Activated naive CD4-positive, alpha-beta T cell treated with anti-CD3 and anti-CD28 coated beads for 36 hours (primary cell): ENCODE measurements at regions not wholly inside any gene's neighbourhood (a gene's known extent, or its start where the extent isn't known, plus 50 kb on each side); places are given as distances from the start of the nearest gene placed in this dataset.
"Not testable (repeated sequence)": the region's sequence is repeated elsewhere in the genome, so short reads cannot be mapped to it uniquely, and the experiment has no call there.

Experiments used
- CTCF ChIA-PET: fragments of 350-600 bp; sonication (Branson Sonifier 250); formaldehyde crosslinking; loops from one replicate; lab custom pipeline; 2021; ENCODE audit warnings: antibody characterized with exemption; lab: Charles Lee
- DNase-seq: peaks from one replicate; pipeline ENCODE4 v3.0.0-alpha.2; 2020
- H3K27ac Mint-ChIP-seq: one replicate; pipeline ENCODE4 v1.8.0; 2021; ENCODE audit warnings: mild to moderate bottlenecking, mixed read lengths
- H3K27me3 Mint-ChIP-seq: one replicate; pipeline ENCODE4 v1.8.0; 2021; ENCODE audit warnings: low read depth, mixed read lengths
- H3K36me3 Mint-ChIP-seq: one replicate; pipeline ENCODE4 v1.8.0; 2021; ENCODE audit warnings: low read depth, mixed read lengths
- H3K4me1 Mint-ChIP-seq: one replicate; pipeline ENCODE4 v1.8.0; 2021; ENCODE audit warnings: low read depth, mixed read lengths
- H3K4me3 Mint-ChIP-seq: one replicate; pipeline ENCODE4 v1.8.0; 2021; ENCODE audit warnings: mild to moderate bottlenecking, moderate library complexity, mixed read lengths
- H3K9me3 Mint-ChIP-seq: one replicate; pipeline ENCODE4 v1.8.0; 2021; ENCODE audit warnings: mixed read lengths
- intact Hi-C: fragments of 100-400 bp; cut with micrococcal nuclease; formaldehyde crosslinking; loops from one replicate; pipeline ENCODE4 v1.15.1; 2023

- Mint-ChIP-seq H3K27ac (no peak overlapping the region), H3K27me3 (no peaks in the 10 kb centered on the region), H3K36me3 (peaks cover 1% of the 10 kb centered on the region), H3K4me1 (peaks cover 61% of the 10 kb centered on the region), H3K9me3 (no peaks in the 10 kb centered on the region), H3K4me3 (no peak overlapping the region)
- intact Hi-C loops: no loop called here
- CTCF ChIA-PET: interaction anchor here (0.6 kb wide), 1 partner anchor 260 kb away, joined by 4 read pairs; no protein-coding TSS in a partner anchor
- DNase-seq: no peak
Measured at GRCh38 chr2:12490641-12491040, 226.1 kb upstream of the TRIB2 start.

DNA sequence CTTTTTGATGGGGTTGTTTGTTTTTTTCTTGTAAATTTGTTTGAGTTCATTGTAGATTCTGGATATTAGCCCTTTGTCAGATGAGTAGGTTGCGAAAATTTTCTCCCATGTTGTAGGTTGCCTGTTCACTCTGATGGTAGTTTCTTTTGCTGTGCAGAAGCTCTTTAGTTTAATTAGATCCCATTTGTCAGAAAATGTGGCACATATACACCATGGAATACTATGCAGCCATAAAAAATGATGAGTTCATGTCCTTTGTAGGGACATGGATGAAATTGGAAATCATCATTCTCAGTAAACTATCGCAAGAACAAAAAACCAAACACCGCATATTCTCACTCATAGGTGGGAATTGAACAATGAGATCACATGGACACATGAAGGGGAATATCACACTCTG, 224.4 kb upstream of the TRIB2 start:
- H3K4me3 Mint-ChIP-seq, H3K27ac Mint-ChIP-seq, DNase-seq, H3K36me3 Mint-ChIP-seq, H3K9me3 Mint-ChIP-seq, H3K27me3 Mint-ChIP-seq: not testable (repeated sequence)
- H3K4me1 Mint-ChIP-seq: peaks cover 62% of the 10 kb centered on the region
- CTCF ChIA-PET: interaction anchor here (1.4 kb wide), 1 partner anchor 10 kb away, joined by 5 read pairs; no protein-coding TSS in a partner anchor
- intact Hi-C loops: loop anchor here (2.0 kb wide), 3 partner anchors 36 to 62 kb away; no protein-coding TSS in a partner anchor

GRCh38 chr2:12493031-12493513, 223.7 kb upstream of the TRIB2 start:
- DNase-seq: peak; percentile 81
- no peaks in the 10 kb centered on the region for H3K27me3 Mint-ChIP-seq
- intact Hi-C loops: loop anchor here (1.0 to 2.0 kb wide), 4 partner anchors 8 to 62 kb away; no protein-coding TSS in a partner anchor
- H3K27ac Mint-ChIP-seq: peak overlapping the region; percentile 85
- peaks cover 1% of the 10 kb centered on the region for H3K36me3 Mint-ChIP-seq
- no peaks in the 10 kb centered on the region for H3K9me3 Mint-ChIP-seq
- CTCF ChIA-PET: interaction anchor here (1.4 kb wide), 1 partner anchor 11 kb away, joined by 5 read pairs; no protein-coding TSS in a partner anchor
- peak overlapping the region; percentile 34 for H3K4me3 Mint-ChIP-seq
- H3K4me1 Mint-ChIP-seq: peaks cover 61% of the 10 kb centered on the region

DNA sequence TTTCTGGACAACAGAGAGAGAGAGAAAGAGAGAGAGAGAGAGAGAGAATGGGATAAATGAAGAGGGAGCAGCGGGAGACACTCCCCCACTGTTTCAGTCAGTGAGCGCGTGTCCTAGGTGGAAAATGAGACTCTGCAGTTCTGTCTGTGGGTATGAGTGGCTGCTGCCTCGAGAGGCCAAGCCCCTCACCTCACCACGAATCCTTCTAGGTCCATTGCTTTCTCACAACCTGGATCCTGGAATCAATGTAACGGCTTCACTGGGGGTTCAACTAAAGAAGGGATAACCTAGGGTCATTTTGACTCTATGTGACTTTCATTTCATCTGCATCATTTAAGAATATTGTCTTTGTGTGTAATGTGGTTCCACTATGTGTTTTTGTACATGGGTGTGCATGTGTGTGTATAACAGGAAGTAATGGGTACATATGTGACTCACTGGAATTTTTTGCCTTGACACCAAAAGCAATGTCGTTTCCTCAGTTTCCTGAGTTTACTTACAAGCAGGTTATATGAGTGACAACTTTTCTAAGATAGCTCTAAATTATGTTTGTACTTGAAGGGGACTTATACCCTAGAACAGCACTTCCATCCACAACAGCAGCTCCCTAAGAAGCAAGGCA, 221.4 kb upstream of the TRIB2 start:
- peaks cover 1% of the 10 kb centered on the region for H3K36me3 Mint-ChIP-seq
- H3K4me3 Mint-ChIP-seq: peak overlapping the region; percentile 41
- DNase-seq: no peak
- H3K9me3 Mint-ChIP-seq: no peaks in the 10 kb centered on the region
- peak overlapping the region; percentile 85 for H3K27ac Mint-ChIP-seq
- no peaks in the 10 kb centered on the region for H3K27me3 Mint-ChIP-seq
- CTCF ChIA-PET: interaction anchor here (1.2 kb wide), 1 partner anchor 11 kb away, joined by 3 read pairs; no protein-coding TSS in a partner anchor
- intact Hi-C loops: no loop called here
- peaks cover 69% of the 10 kb centered on the region for H3K4me1 Mint-ChIP-seq

DNA sequence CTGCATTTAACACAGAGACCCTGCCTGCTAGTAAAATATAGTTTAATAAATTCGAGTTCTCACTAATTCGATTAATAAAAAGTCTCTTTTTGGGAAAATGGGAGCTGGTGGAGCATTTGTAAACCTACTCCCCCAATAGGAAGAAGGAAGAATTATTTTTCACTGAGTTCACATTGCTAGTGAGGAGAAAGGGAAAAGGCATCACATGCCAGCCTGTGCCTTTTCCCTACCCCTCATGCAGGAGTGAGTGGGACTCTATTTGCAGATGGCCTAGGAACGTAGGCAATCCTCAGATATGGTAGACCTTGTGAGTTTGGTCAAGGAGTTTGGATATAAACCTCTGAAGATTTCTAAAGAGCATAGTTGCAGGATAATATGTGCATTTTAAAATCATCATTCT, 218.4 kb upstream of the TRIB2 start:
- no peak for DNase-seq
- Mint-ChIP-seq H3K4me3 (no peak overlapping the region), H3K27me3 (no peaks in the 10 kb centered on the region), H3K27ac (no peak overlapping the region), H3K36me3 (no peaks in the 10 kb centered on the region), H3K9me3 (no peaks in the 10 kb centered on the region), H3K4me1 (peaks cover 86% of the 10 kb centered on the region)
- intact Hi-C loops: no loop called here
- CTCF ChIA-PET: no interaction called here

GRCh38 chr2:12498704-12499103, 218.0 kb upstream of the TRIB2 start:
- CTCF ChIA-PET: no interaction called here
- Mint-ChIP-seq H3K4me1 (peaks cover 86% of the 10 kb centered on the region), H3K4me3 (no peak overlapping the region), H3K9me3 (no peaks in the 10 kb centered on the region), H3K36me3 (no peaks in the 10 kb centered on the region), H3K27me3 (no peaks in the 10 kb centered on the region), H3K27ac (no peak overlapping the region)
- intact Hi-C loops: no loop called here
- no peak for DNase-seq

GRCh38 chr2:12500899-12501298, 215.8 kb upstream of the TRIB2 start:
- H3K9me3 Mint-ChIP-seq: no peaks in the 10 kb centered on the region
- DNase-seq: no peak
- intact Hi-C loops: loop anchor here (1.0 to 5.0 kb wide), 7 partner anchors 8 to 749 kb away; no protein-coding TSS in a partner anchor
- peaks cover 93% of the 10 kb centered on the region for H3K4me1 Mint-ChIP-seq
- no peak overlapping the region for H3K27ac Mint-ChIP-seq
- H3K4me3 Mint-ChIP-seq: no peak overlapping the region
- CTCF ChIA-PET: interaction anchor here (0.6 to 0.9 kb wide), 2 partner anchors 64 to 733 kb away, joined by 3 to 6 read pairs; no protein-coding TSS in a partner anchor
- H3K27me3 Mint-ChIP-seq: no peaks in the 10 kb centered on the region
- no peaks in the 10 kb centered on the region for H3K36me3 Mint-ChIP-seq

GRCh38 chr2:12501469-12502158, 215.1 kb upstream of the TRIB2 start:
- Mint-ChIP-seq H3K4me3 (no peak overlapping the region), H3K36me3 (no peaks in the 10 kb centered on the region), H3K4me1 (peaks cover 91% of the 10 kb centered on the region), H3K27me3 (no peaks in the 10 kb centered on the region), H3K9me3 (no peaks in the 10 kb centered on the region), H3K27ac (peak overlapping the region; percentile 47)
- DNase-seq: peak; percentile 88
- intact Hi-C loops: loop anchor here (1.0 to 5.0 kb wide), 8 partner anchors 8 to 749 kb away; no protein-coding TSS in a partner anchor
- CTCF ChIA-PET: interaction anchor here (0.6 to 1.4 kb wide), 3 partner anchors 60 to 734 kb away, joined by 3 to 6 read pairs (median 3); no protein-coding TSS in a partner anchor

DNA sequence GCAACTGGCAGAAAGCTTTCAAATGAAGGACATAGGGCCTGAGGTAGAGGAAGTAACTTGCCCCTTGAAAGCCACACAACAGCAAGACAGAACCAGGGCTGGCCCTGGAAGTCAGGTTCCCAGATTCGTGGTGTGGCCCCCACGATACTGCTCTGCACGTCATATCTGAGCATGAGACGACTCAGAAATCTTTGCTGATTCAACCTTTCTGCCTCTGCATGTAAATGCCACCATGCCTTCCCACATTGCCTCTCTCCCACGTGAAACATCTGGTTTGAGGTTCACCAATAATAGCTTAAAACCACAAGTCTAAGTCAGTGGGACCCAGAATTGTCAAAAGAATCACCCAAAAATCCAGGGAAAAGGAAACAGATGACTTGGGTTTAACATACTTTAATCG, 214.0 kb upstream of the TRIB2 start:
- Mint-ChIP-seq H3K36me3 (no peaks in the 10 kb centered on the region), H3K27me3 (no peaks in the 10 kb centered on the region), H3K27ac (peak overlapping the region; percentile 43), H3K4me1 (peaks cover 94% of the 10 kb centered on the region), H3K4me3 (no peak overlapping the region), H3K9me3 (no peaks in the 10 kb centered on the region)
- peak; percentile 53 for DNase-seq
- CTCF ChIA-PET: interaction anchor here (1.4 kb wide), 1 partner anchor 61 kb away, joined by 3 read pairs; no protein-coding TSS in a partner anchor
- intact Hi-C loops: loop anchor here (2.0 to 5.0 kb wide), 6 partner anchors 14 to 750 kb away; no protein-coding TSS in a partner anchor

DNA sequence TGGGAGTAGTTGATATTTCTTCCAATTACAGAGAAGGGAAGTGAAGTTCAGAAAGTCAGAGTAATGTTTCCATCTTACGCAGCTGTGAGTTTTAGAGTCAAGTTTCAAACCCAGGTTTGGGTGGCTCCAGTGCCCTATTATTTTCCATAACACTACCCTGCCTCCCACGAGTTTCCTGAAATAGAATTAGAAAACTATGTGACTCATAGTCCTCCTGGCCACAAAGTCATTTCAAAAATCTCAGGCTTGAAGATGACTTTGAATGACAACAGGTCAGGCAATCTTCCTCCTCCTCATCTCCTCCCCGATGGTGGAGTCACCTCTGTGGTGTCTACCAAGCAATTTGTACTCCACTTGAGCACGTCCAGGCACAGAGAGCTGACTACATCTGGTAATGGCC, 212.3 kb upstream of the TRIB2 start:
- intact Hi-C loops: loop anchor here (2.0 to 5.0 kb wide), 7 partner anchors 103 to 752 kb away; partner anchors contain the start of gene TRIB2
- CTCF ChIA-PET: interaction anchor here (0.7 to 1.6 kb wide), 2 partner anchors 22 to 265 kb away, joined by 3 to 4 read pairs; no protein-coding TSS in a partner anchor
- no peak overlapping the region for H3K4me3 Mint-ChIP-seq
- peak overlapping the region; percentile 69 for H3K27ac Mint-ChIP-seq
- DNase-seq: peak; percentile 67
- H3K27me3 Mint-ChIP-seq: no peaks in the 10 kb centered on the region
- peaks cover 88% of the 10 kb centered on the region for H3K4me1 Mint-ChIP-seq
- H3K9me3 Mint-ChIP-seq: peaks cover 2% of the 10 kb centered on the region
- H3K36me3 Mint-ChIP-seq: peaks cover 1% of the 10 kb centered on the region

DNA sequence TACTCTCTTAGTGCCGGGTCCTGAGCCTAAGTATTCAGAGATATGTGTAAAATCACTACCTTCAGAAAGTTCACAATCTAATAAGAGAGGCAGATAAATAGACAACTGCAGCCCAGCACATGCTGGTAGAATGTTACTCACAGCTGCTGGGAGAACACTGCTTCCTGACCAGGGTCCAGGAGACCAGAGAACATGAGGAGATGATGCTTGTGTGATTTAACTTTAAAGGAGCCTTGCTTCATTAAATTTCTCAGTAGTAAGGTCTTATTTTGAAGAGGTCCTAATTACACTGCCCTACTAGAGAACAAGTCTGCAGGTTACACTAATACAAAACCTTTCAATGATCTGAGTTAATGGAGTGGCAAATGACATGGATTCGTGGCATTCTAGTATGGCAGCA, 209.9 kb upstream of the TRIB2 start:
- no peak overlapping the region for H3K4me3 Mint-ChIP-seq
- H3K9me3 Mint-ChIP-seq: peaks cover 4% of the 10 kb centered on the region
- H3K27me3 Mint-ChIP-seq: no peaks in the 10 kb centered on the region
- H3K4me1 Mint-ChIP-seq: peaks cover 71% of the 10 kb centered on the region
- intact Hi-C loops: loop anchor here (1.0 to 2.0 kb wide), 3 partner anchors 7 to 676 kb away; no protein-coding TSS in a partner anchor
- CTCF ChIA-PET: interaction anchor here (1.1 kb wide), 1 partner anchor 11 kb away, joined by 3 read pairs; no protein-coding TSS in a partner anchor
- DNase-seq: no peak
- H3K36me3 Mint-ChIP-seq: peaks cover 4% of the 10 kb centered on the region
- H3K27ac Mint-ChIP-seq: no peak overlapping the region

DNA sequence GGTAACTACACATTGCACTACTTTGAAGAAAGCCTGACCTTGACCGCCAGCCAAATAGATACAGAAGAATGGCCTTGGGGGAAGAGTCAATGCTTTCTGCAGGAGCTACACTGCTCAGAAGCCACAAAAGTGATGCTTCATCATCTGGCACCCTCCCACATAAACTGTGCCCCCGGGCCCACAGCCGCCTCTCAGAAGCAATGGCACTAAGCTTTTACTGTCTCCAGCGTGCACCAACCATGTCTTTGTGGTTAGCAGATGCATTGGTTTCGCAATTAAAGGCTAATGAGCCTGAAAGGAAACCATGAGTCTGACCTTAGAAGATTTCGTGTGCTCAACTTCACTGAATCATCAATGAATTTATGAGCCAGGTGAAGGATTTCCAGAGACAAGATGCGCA, 209.4 kb upstream of the TRIB2 start:
- Mint-ChIP-seq H3K27ac (no peak overlapping the region), H3K27me3 (no peaks in the 10 kb centered on the region), H3K4me1 (peaks cover 68% of the 10 kb centered on the region), H3K9me3 (peaks cover 4% of the 10 kb centered on the region), H3K36me3 (peaks cover 4% of the 10 kb centered on the region), H3K4me3 (no peak overlapping the region)
- intact Hi-C loops: loop anchor here (1.0 to 2.0 kb wide), 2 partner anchors 48 to 676 kb away; no protein-coding TSS in a partner anchor
- peak; percentile 76 for DNase-seq
- CTCF ChIA-PET: no interaction called here
